GM12872 (cell line): ENCODE measurements at regions not wholly inside any gene's neighbourhood (a gene's known extent, or its start where the extent isn't known, plus 50 kb on each side); places are given as distances from the start of the nearest gene placed in this dataset.

Source experiments
- CTCF ChIP-seq: IDR thresholded peaks from 3 replicates; pipeline ENCODE4 v1.5.1; 2011; ENCODE audit warnings: low read depth, mild to moderate bottlenecking, low read length, moderate library complexity; ENCODE audit not compliant: insufficient read depth

DNA sequence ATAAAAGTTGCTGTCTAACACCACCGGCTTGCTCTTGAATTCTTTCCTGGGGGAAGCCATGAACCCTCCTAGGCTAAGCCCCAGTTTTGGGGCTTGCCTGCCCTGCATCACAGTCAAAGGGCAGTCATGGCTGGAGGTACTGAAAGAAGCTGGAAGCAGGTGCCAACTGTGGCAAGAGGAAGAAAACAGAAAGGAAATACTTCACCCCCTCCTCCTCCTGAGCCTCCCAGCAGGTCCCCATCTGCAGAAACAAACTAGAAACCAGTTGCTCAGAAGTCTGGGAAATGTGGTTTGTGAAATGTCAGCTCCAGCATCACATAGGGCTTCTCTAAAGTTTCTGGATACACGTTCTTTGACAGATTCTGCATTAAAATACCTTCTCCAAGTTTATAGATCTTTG lies 150.0 kb upstream of the PSMD7 start:
- no peak for TF ChIP-seq CTCF

GRCh38 chr16:74143171-74143570 lies 153.4 kb upstream of the PSMD7 start:
- TF ChIP-seq CTCF = no peak

- TF ChIP-seq CTCF = no peak
Observed at GRCh38 chr16:74141015-74141414, 155.6 kb upstream of the PSMD7 start.

DNA sequence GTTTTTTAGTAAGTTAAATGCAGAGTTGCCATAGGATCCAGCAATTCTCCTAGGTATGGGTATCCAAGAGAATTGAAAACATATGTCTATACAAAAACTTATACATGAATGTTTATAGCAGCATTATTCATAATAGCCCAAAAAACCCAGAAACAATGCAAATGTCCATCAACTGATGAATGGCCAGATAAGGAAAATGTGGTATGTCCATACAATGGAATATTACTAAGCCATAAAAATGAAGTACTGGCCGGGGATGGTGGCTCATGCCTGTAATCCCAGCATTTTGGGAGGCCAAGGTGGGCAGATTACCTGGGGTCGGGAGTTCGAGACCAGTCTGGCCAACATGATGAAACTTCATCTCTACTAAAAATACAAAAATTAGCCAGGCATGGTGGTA lies 156.1 kb upstream of the PSMD7 start:
- no peak for TF ChIP-seq CTCF

DNA sequence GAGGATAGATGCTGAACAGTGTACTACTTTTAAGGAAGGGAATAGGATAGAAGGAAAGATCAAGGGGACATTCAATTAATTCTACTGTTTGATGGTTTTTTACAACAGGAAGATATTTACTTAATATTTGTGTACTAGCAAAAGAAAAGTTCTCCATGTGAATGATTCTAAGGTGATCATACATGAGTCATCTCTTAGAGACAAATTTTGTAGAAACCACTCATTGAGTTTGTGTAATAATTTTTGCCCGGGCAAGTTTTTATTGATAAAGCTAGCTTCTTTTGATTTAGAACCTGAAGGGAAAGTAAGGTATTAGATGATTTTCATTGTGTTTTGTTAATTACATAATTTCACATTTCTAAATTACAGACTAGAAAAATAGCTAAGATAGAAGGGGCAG lies 172.8 kb upstream of the PSMD7 start:
- TF ChIP-seq CTCF = no peak

DNA sequence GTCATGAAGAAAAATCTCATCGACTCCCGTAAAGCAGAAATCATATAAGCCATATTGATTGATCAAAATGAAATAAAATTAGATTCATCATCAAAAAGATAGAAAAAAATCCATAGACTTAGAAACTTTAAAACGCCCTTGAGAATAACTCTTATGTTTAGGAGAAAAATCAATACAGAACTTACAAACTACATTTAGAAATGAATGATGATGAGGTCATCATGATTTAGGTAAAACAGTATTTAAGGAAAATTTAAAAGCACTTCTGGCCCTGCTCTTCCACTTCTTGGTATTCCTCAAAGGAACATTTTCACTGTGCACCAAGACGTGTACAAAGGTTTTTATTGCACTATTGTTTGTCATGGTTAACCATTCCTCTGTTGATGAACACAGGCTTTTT lies 173.4 kb upstream of the PSMD7 start:
- TF ChIP-seq CTCF = no peak

- TF ChIP-seq CTCF = no peak
Observed at GRCh38 chr16:74117798-74118197, 178.8 kb upstream of the PSMD7 start.

- TF ChIP-seq CTCF = no peak
Observed at GRCh38 chr16:74113545-74113944, 183.1 kb upstream of the PSMD7 start.
